GM12891 (cell line): ENCODE measurements at regions not wholly inside any gene's neighbourhood (a gene's known extent, or its start where the extent isn't known, plus 50 kb on each side); places are given as distances from the start of the nearest gene placed in this dataset.

Experiments
- DNase-seq: peaks from one replicate; pipeline ENCODE4 v3.0.0; 2011; ENCODE audit warnings: low spot score; ENCODE audit not compliant: insufficient read length
- FAIRE-seq: peaks from 2 replicates; lab custom pipeline; 2011; peaks lifted over from hg19 to GRCh38; lab: Jason Lieb, UNC
- PAX5 ChIP-seq: IDR thresholded peaks from 2 replicates; pipeline ENCODE4 v1.6.1; 2011; ENCODE audit warnings: low read length, moderate library complexity, mild to moderate bottlenecking; ENCODE audit not compliant: insufficient read depth, severe bottlenecking
- POLR2A ChIP-seq: IDR thresholded peaks from 2 replicates; pipeline ENCODE4 v1.6.1; 2011; ENCODE audit warnings: low read depth, low read length, control low read depth
- POLR2AphosphoS5 ChIP-seq: IDR thresholded peaks from 2 replicates; pipeline ENCODE4 v1.6.1; 2011; ENCODE audit warnings: low read depth, low read length, control low read depth
- POU2F2 ChIP-seq: IDR thresholded peaks from 2 replicates; pipeline ENCODE4 v1.6.1; 2011; ENCODE audit warnings: low read depth, mild to moderate bottlenecking, control low read depth, low read length, moderate library complexity
- SPI1 ChIP-seq: IDR thresholded peaks from 2 replicates; pipeline ENCODE4 v1.6.1; 2011; ENCODE audit warnings: low read depth, low read length, control low read depth
- TAF1 ChIP-seq: IDR thresholded peaks from 2 replicates; pipeline ENCODE4 v1.6.1; 2011; ENCODE audit warnings: low read depth, low read length, control low read depth

GRCh38 chrX:8105531-8105930 lies 65.5 kb downstream of the VCX2 start:
- DNase-seq (no peak), FAIRE-seq (no peak)
- TF ChIP-seq POLR2AphosphoS5 (no peak), SPI1 (no peak), POU2F2 (no peak), TAF1 (no peak), POLR2A (no peak), PAX5 (no peak)

- FAIRE-seq (no peak), DNase-seq (no peak)
- TF ChIP-seq TAF1 (no peak), POLR2AphosphoS5 (no peak), POU2F2 (no peak), PAX5 (no peak), POLR2A (no peak), SPI1 (no peak)
Observed at GRCh38 chrX:8103655-8104054, 67.4 kb downstream of the VCX2 start.

GRCh38 chrX:8091510-8091909 lies 79.6 kb downstream of the VCX2 start:
- no peak for FAIRE-seq
- no peak for DNase-seq
- TF ChIP-seq POU2F2 (no peak), TAF1 (no peak), POLR2AphosphoS5 (no peak), SPI1 (no peak)

- TF ChIP-seq PAX5 (no peak), TAF1 (no peak), POLR2AphosphoS5 (no peak), SPI1 (no peak), POU2F2 (no peak), POLR2A (no peak)
- no peak for FAIRE-seq
- DNase-seq: no peak
Observed at GRCh38 chrX:8090906-8091305, 80.2 kb downstream of the VCX2 start.

GRCh38 chrX:8090482-8090881 lies 80.6 kb downstream of the VCX2 start:
- DNase-seq: no peak
- no peak for FAIRE-seq
- no peak for TF ChIP-seq POU2F2

GRCh38 chrX:8089141-8089540 lies 81.9 kb downstream of the VCX2 start:
- no peak for FAIRE-seq
- TF ChIP-seq SPI1 (no peak), POU2F2 (no peak), TAF1 (no peak), POLR2AphosphoS5 (no peak), PAX5 (no peak), POLR2A (no peak)

GRCh38 chrX:8084006-8084405 lies 87.1 kb downstream of the VCX2 start:
- FAIRE-seq (no peak), DNase-seq (no peak)

More at GRCh38 chrX:8089141-8089540, 81.9 kb downstream of the VCX2 start:
- no peak for DNase-seq

GRCh38 chrX:8083286-8083685 lies 87.8 kb downstream of the VCX2 start:
- TF ChIP-seq SPI1: no peak
- no peak for TF ChIP-seq POU2F2
- TF ChIP-seq POLR2AphosphoS5: no peak
- no peak for TF ChIP-seq PAX5
- TF ChIP-seq TAF1: no peak
- FAIRE-seq (no peak), DNase-seq (no peak)

More at GRCh38 chrX:8084006-8084405, 87.1 kb downstream of the VCX2 start:
- no peak for TF ChIP-seq POLR2AphosphoS5
- no peak for TF ChIP-seq PAX5

- TF ChIP-seq POU2F2 (no peak), TAF1 (no peak), POLR2AphosphoS5 (no peak), PAX5 (no peak), POLR2A (no peak), SPI1 (no peak)
- FAIRE-seq: no peak
- DNase-seq: no peak
Observed at GRCh38 chrX:8075636-8076035, 95.4 kb downstream of the VCX2 start.

GRCh38 chrX:8067754-8068462 lies 103.2 kb downstream of the VCX2 start:
- DNase-seq (no peak), FAIRE-seq (no peak)
- TF ChIP-seq POLR2AphosphoS5: no peak
- TF ChIP-seq PAX5: no peak
- TF ChIP-seq SPI1: no peak
- TF ChIP-seq TAF1: no peak
- no peak for TF ChIP-seq POLR2A
- no peak for TF ChIP-seq POU2F2
